HL-60 (cell line): ENCODE measurements at regions not wholly inside any gene's neighbourhood (a gene's known extent, or its start where the extent isn't known, plus 50 kb on each side); places are given as distances from the start of the nearest gene placed in this dataset.

Source experiments
- CTCF ChIP-seq: IDR thresholded peaks from one replicate; pipeline ENCODE4 v1.5.1; 2011; ENCODE audit warnings: low read length, control low read depth, inconsistent platforms; ENCODE audit not compliant: insufficient read depth
- GABPA ChIP-seq: IDR thresholded peaks from 2 replicates; pipeline ENCODE4 v1.6.1; 2012; ENCODE audit warnings: low read depth
- POLR2AphosphoS5 ChIP-seq: IDR thresholded peaks from 2 replicates; pipeline ENCODE4 v1.6.1; 2012; ENCODE audit warnings: low read depth
- REST ChIP-seq: IDR thresholded peaks from 2 replicates; pipeline ENCODE4 v1.6.1; 2012; ENCODE audit warnings: low read depth; ENCODE audit not compliant: insufficient replicate concordance
- SPI1 ChIP-seq: IDR thresholded peaks from 2 replicates; pipeline ENCODE4 v1.6.1; 2012; ENCODE audit warnings: low read depth, mild to moderate bottlenecking, borderline replicate concordance

GRCh38 chr2:186044761-186045160 lies 306.2 kb downstream of the FSIP2 start:
- TF ChIP-seq CTCF (no peak), GABPA (no peak), REST (no peak), POLR2AphosphoS5 (no peak), SPI1 (no peak)
